WTC11 (cell line): ENCODE measurements at regions not wholly inside any gene's neighbourhood (a gene's known extent, or its start where the extent isn't known, plus 50 kb on each side); places are given as distances from the start of the nearest gene placed in this dataset.

Experiments
- ATAC-seq: fragments of 200-7000 bp; cut with Tn5 transposase; 2 replicates; pipeline ENCODE4 v1.10.0; 2021; ENCODE audit warnings: mild to moderate bottlenecking, moderate library complexity
- CTCF ChIA-PET: fragments of 300-600 bp; sonication (Branson Sonifier 250); formaldehyde crosslinking; loops from one replicate; lab custom pipeline; 2021; ENCODE audit warnings: antibody characterized with exemption; lab: Charles Lee
- POLR2A ChIA-PET: fragments of 350-600 bp; sonication (Branson Sonifier 250); formaldehyde crosslinking; loops from one replicate; lab custom pipeline; 2021; ENCODE audit warnings: antibody characterized with exemption; lab: Charles Lee
- DNase-seq: peaks from one replicate; pipeline ENCODE4 v3.0.0; 2021; ENCODE audit warnings: low spot score
- H3K27ac Mint-ChIP-seq: 2 replicates; pipeline ENCODE4 v1.8.0; 2021; ENCODE audit warnings: mixed read lengths
- H3K27me3 Mint-ChIP-seq: 2 replicates; pipeline ENCODE4 v1.8.0; 2021; ENCODE audit warnings: low read depth, mild to moderate bottlenecking, moderate library complexity, mixed read lengths
- H3K36me3 Mint-ChIP-seq: 2 replicates; pipeline ENCODE4 v1.8.0; 2021; ENCODE audit warnings: mixed read lengths
- H3K4me1 Mint-ChIP-seq: 2 replicates; pipeline ENCODE4 v1.8.0; 2022; ENCODE audit warnings: mixed read lengths
- H3K4me3 Mint-ChIP-seq: 2 replicates; pipeline ENCODE4 v1.8.0; 2021; ENCODE audit warnings: mild to moderate bottlenecking, moderate library complexity, mixed read lengths
- H3K9me3 Mint-ChIP-seq: 2 replicates; pipeline ENCODE4 v1.8.0; 2021; ENCODE audit warnings: mixed read lengths
- ATF1 ChIP-seq: sonication (generic); formaldehyde crosslinking; IDR thresholded peaks from 2 replicates; pipeline ENCODE4 v1.8.1; 2023; ENCODE audit warnings: mild to moderate bottlenecking, moderate library complexity, missing genetic modification reagents
- E2F4 ChIP-seq: sonication (generic); formaldehyde crosslinking; IDR thresholded peaks from 2 replicates; pipeline ENCODE4 v1.8.1; 2022; ENCODE audit warnings: low read depth, mild to moderate bottlenecking, moderate library complexity, missing genetic modification reagents, borderline replicate concordance
- E2F5 ChIP-seq: sonication (generic); formaldehyde crosslinking; IDR thresholded peaks from 2 replicates; pipeline ENCODE4 v1.8.1; 2022; ENCODE audit warnings: mild to moderate bottlenecking, moderate library complexity, missing genetic modification reagents
- FOXJ3 ChIP-seq: sonication (generic); formaldehyde crosslinking; IDR thresholded peaks from 2 replicates; pipeline ENCODE4 v1.9.0; 2021; ENCODE audit warnings: missing genetic modification reagents, mild to moderate bottlenecking, borderline replicate concordance
- FOXK1 ChIP-seq: sonication (generic); formaldehyde crosslinking; IDR thresholded peaks from 2 replicates; pipeline ENCODE4 v1.8.0; 2022; ENCODE audit warnings: mild to moderate bottlenecking, moderate library complexity, missing genetic modification reagents
- GRHL2 ChIP-seq: fragments of 250-450 bp; sonication (Bioruptor Pico); IDR thresholded peaks from 2 replicates; pipeline ENCODE4 v1.8.0; 2022; ENCODE audit warnings: mild to moderate bottlenecking, moderate library complexity; ENCODE audit not compliant: insufficient replicate concordance, severe bottlenecking
- NFE2L1 ChIP-seq: sonication (generic); formaldehyde crosslinking; IDR thresholded peaks from 2 replicates; pipeline ENCODE4 v1.8.1; 2023; ENCODE audit warnings: missing genetic modification reagents
- PRDM15 ChIP-seq: sonication (generic); formaldehyde crosslinking; IDR thresholded peaks from 2 replicates; pipeline ENCODE4 v1.8.0; 2022; ENCODE audit warnings: missing genetic modification reagents
- RORB ChIP-seq: fragments of 250-450 bp; sonication (Bioruptor Pico); IDR thresholded peaks from 2 replicates; pipeline ENCODE4 v1.9.0; 2021; ENCODE audit warnings: mild to moderate bottlenecking
- SMAD3 ChIP-seq: sonication (generic); formaldehyde crosslinking; IDR thresholded peaks from 2 replicates; pipeline ENCODE4 v1.8.0; 2022; ENCODE audit warnings: missing genetic modification reagents, mild to moderate bottlenecking, borderline replicate concordance
- SOX15 ChIP-seq: fragments of 250-450 bp; sonication (Bioruptor Pico); IDR thresholded peaks from 2 replicates; pipeline ENCODE4 v1.9.0; 2021; ENCODE audit warnings: mild to moderate bottlenecking
- STAT6 ChIP-seq: sonication (generic); formaldehyde crosslinking; conservative IDR thresholded peaks from 2 replicates; pipeline ENCODE4 v1.8.1; 2023; ENCODE audit warnings: mild to moderate bottlenecking, low read depth, missing genetic modification reagents, moderate library complexity
- ZNF232 ChIP-seq: sonication (generic); formaldehyde crosslinking; IDR thresholded peaks from 2 replicates; pipeline ENCODE4 v1.8.0; 2022; ENCODE audit warnings: mild to moderate bottlenecking, missing genetic modification reagents
- ZNF263 ChIP-seq: sonication (generic); formaldehyde crosslinking; IDR thresholded peaks from 2 replicates; pipeline ENCODE4 v1.8.1; 2022; ENCODE audit warnings: low read depth, mild to moderate bottlenecking, moderate library complexity, missing genetic modification reagents
- TF ChIP-seq, protein P1 (sequence below): sonication (generic); formaldehyde crosslinking; IDR thresholded peaks from 2 replicates; pipeline ENCODE4 v1.8.0; 2022; ENCODE audit warnings: mild to moderate bottlenecking, missing genetic modification reagents

- DNase-seq: no peak
- no peak for TF ChIP-seq ZNF263
- no peak for TF ChIP-seq FOXK1 (CRISPR knock-in tag)
- TF ChIP-seq E2F4: no peak
- no peak for TF ChIP-seq STAT6
- TF ChIP-seq, protein P1, sequence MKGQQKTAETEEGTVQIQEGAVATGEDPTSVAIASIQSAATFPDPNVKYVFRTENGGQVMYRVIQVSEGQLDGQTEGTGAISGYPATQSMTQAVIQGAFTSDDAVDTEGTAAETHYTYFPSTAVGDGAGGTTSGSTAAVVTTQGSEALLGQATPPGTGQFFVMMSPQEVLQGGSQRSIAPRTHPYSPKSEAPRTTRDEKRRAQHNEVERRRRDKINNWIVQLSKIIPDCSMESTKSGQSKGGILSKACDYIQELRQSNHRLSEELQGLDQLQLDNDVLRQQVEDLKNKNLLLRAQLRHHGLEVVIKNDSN (CRISPR knock-in tag): no peak
- TF ChIP-seq SOX15 (CRISPR knock-in tag): no peak
- ATAC-seq: no peak
- no peaks in the 10 kb centered on the region for H3K36me3 Mint-ChIP-seq
- no peaks in the 10 kb centered on the region for H3K27me3 Mint-ChIP-seq
- H3K9me3 Mint-ChIP-seq: peaks cover 5% of the 10 kb centered on the region; the same call in 1 of the 2 replicates
- no peaks in the 10 kb centered on the region for H3K4me1 Mint-ChIP-seq
- ChIA-PET POLR2A (no interaction called here), CTCF (no interaction called here)
- H3K4me3 Mint-ChIP-seq: no peak overlapping the region
- no peak overlapping the region for H3K27ac Mint-ChIP-seq
Measured at GRCh38 chr4:26105815-26106699, 192.0 kb downstream of the SMIM20 start.

GRCh38 chr4:26106776-26107175 lies 192.8 kb downstream of the SMIM20 start:
- TF ChIP-seq ZNF232 (no peak), RORB (CRISPR knock-in tag) (no peak), NFE2L1 (CRISPR knock-in tag) (no peak), E2F5 (CRISPR knock-in tag) (no peak), PRDM15 (CRISPR knock-in tag) (no peak), SMAD3 (CRISPR knock-in tag) (no peak), FOXJ3 (CRISPR knock-in tag) (no peak), ATF1 (no peak), GRHL2 (no peak), STAT6 (no peak)
- DNase-seq: no peak
- ChIA-PET POLR2A (no interaction called here), CTCF (no interaction called here)
- Mint-ChIP-seq H3K4me3 (no peak overlapping the region), H3K4me1 (no peaks in the 10 kb centered on the region), H3K27me3 (no peaks in the 10 kb centered on the region; the same call in 1 of the 2 replicates), H3K9me3 (peaks cover 12% of the 10 kb centered on the region), H3K27ac (no peak overlapping the region), H3K36me3 (peaks cover 1% of the 10 kb centered on the region; the same call in 1 of the 2 replicates)
- ATAC-seq: no peak
